ENCODE measurements at regions not wholly inside any gene's neighbourhood (a gene's known extent, or its start where the extent isn't known, plus 50 kb on each side); places are given as distances from the start of the nearest gene placed in this dataset.

GRCh38 chr5:133905424-133905823 lies 63.0 kb downstream of the C5orf15 start:
- DNase-seq, result no peak

DNA sequence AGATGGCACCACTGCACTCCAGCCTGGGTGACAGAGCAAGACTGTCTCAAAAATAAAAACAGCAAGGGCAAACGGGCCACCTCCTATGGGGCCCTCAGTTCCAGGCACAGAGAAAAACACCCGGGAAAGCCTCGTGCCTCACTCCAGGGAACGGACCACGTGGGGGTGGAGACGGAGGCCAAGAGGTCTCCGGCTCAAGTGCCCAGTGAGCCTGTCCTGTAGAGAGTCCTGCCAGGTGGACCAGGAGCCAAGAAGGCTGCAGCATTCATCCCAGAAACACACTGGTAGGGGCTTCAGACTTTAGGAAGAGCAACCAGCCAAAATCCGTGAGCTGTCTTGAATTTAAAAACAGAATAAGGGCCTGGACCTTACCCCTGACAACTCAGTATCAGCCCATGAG lies 63.8 kb downstream of the C5orf15 start:
- DNase-seq, result no peak

GRCh38 chr5:133902511-133903118 lies 65.8 kb downstream of the C5orf15 start:
- DNase-seq, result no peak

DNA sequence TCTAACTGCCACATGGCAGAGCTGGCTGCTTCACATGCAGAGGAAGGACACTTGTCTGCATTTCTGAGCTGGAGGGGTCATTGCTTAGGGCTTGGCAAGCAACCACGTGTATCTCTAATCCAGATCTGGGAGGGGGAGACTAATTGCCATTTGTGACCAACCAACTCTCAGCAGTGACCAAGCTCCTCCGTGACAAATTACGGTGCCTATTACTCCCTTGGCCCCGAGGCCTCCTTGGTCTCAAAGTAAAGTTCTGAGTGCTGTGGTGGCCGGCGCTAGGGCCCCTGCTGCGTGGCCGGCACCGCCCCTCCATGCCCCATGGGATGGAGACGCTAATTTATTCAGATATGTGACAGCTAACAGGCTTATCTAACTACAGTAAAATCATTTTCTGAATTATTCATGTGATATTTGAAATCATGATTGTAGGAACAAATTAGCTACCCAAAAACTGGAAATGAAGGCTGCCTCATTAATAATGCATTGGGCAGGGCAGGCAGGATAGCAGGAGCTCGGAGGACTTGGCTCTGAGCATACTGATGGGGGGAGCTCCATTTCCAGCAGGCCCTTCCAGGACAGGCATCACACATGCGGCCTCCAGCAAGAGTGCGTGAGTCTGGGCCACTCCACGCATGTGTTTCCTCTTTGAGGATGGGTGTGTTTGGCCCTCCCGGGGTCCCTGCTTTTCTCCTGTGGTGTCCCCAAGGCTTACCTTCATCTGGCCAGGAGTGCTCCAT lies 67.7 kb downstream of the C5orf15 start:
- no peak for DNase-seq

DNA sequence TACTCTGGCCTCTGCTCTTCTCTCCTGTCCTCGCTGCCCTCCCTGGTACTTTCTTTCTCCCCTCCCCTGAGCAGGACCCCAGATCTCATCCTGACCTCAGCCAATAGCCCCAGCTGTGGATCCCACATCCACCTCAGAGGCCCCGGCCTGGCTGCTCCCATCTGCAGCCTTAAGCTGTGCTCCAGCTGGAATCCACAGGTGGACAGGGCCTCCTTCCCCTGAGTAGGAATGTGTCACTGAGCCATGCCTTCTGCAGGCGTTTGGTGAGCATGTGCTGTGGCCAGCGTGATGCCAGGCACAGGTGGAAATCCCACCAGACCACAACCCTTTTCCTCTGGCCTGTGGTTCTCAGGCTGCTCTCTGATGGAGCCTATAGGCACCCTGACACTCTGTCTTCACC lies 68.9 kb downstream of the C5orf15 start:
- DNase-seq, result no peak

DNA sequence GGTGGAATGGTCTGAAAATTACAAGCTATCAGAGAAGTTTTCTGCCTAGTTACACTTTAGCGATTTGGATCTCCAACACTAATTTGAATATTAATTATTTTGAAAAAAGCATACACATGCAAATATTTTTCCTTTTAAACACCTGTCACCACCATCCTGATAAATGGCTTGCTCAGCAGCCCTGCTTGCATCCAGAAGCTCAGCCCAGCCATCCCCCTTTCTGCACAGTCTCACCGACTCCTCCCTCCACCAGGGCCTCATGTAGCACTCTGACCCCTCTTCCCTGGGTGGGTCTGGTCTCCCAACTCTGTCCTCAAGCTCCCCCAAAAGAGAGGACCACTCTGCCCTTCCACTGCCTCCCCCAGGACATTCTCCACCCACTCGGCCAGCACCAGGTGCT lies 70.0 kb downstream of the C5orf15 start:
- no peak for DNase-seq

GRCh38 chr5:133897431-133897830 lies 71.0 kb downstream of the C5orf15 start:
- no peak for DNase-seq

- DNase-seq, result no peak
Measured at GRCh38 chr5:133896873-133897272, 71.6 kb downstream of the C5orf15 start.

GRCh38 chr5:133895979-133896845 lies 72.2 kb downstream of the C5orf15 start:
- no peak for DNase-seq

- DNase-seq, result no peak
Measured at GRCh38 chr5:133894143-133894542, 74.3 kb downstream of the C5orf15 start.

- DNase-seq, result no peak
Measured at GRCh38 chr5:133892774-133893173, 75.7 kb downstream of the C5orf15 start.

DNA sequence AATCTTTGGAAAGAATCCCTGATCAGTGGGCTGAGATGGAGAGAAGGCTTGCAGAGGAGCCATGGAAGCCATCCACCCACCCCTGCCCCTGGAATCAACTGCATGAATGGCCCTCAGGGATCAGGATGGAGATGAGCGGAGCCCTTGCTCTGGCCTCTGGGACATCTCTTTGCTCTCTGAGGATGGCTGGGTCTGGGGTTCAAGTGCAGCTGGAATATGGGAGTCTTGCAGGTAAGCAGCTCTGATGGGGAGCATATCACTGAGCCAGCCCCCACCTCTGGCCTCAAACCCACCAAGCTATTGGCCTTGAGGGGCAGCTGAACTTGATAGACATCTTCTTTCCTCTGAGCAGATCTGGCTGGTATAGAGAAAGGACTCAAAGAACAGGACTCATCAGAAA lies 76.1 kb downstream of the C5orf15 start:
- no peak for DNase-seq

- no peak for DNase-seq
Measured at GRCh38 chr5:133891390-133891789, 77.0 kb downstream of the C5orf15 start.

DNA sequence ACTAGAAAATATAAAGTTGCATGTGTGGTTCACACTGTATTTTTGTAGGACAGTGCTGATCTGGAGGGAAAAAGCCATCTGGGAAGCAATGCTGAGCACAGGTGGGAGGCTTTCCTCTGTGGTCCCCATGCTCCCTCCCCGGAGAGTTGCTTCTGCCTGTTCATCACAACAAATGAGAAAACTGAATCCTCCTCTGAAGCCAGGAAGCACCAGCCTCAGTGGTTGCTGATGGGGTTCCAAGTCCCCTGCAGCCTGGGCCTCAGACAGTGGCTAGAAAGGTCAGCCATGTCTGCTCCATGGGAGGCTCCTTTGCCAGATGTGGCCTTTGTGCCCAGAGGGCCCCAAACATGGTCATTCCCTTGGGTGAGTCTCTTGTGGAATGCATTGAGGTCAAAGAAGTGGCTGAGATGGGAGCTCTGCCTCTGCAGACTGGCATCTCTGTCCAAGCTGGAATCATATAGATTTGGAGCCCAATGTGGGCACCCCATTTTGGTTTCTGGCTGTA lies 77.6 kb downstream of the C5orf15 start:
- DNase-seq, result no peak

- no peak for DNase-seq
Measured at GRCh38 chr5:133890314-133890713, 78.1 kb downstream of the C5orf15 start.

- DNase-seq, result no peak
Measured at GRCh38 chr5:133889271-133889905, 79.0 kb downstream of the C5orf15 start.

- DNase-seq, result no peak
Measured at GRCh38 chr5:133888625-133888991, 79.8 kb downstream of the C5orf15 start.

DNA sequence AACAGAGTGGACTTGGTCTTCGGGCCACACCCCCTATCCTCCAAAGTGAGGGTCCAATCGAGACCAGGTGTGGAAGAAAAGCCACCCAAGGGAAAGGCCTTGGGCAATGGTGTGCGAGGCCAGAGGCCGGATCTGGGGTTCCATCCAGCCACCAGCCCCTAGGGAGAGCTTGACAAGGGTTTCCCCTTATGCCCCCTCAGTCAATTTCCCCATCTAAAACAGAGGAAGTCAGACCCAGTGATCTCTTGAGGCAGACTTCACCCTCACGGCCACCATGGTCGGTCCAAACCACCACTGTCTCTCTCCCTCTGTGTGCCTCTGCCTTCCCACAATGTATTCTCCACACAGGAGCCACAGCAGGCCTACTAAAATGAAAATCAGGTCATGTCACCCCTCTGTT lies 82.9 kb downstream of the C5orf15 start:
- DNase-seq, result no peak

GRCh38 chr5:133884569-133885311 lies 83.7 kb downstream of the C5orf15 start:
- DNase-seq, result peak in 1 of 3 experiments; percentile 32

DNA sequence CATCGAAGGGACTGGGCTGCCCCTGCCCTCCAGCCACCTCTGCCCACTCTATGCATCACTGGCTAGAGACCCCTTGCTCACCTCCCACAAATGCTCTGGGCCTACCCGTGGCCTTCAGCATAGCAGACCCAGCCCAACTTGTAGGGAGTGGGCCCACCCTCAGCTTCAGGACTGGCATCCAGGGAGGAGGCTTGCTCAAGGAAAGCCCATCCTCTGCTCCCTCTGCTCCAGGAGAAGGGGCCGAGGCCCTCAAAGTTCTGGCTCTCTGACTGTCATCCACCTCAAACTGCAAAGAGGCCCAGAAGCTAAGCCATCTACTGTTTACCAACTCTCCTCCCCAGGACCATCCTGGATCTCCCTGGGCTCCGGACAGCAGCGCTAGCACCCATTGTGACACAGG lies 84.5 kb downstream of the C5orf15 start:
- DNase-seq, result no peak

- peak in 2 of 3 experiments; percentile 47 to 60 for DNase-seq
Measured at GRCh38 chr5:133882846-133883245, 85.6 kb downstream of the C5orf15 start.

DNA sequence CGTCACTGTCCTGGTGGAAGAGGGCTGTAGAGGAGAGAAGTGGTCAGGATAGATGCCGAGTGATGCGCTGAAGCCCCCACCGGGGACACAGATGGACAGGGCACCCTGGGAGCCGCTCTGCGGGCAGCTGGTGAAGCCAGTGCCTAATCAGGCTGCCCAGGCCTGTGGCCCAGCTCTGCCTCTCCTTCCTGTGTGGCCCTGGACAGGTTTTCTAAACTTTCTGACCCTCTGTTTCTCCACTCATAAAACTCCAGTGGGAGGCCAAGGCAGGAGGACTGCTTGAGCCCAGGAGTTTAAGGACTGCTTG lies 86.1 kb downstream of the C5orf15 start:
- no peak for DNase-seq
